Activated CD8-positive, alpha-beta memory T cell treated with anti-CD3 and anti-CD28 coated beads for 24 hours (primary cell): ENCODE measurements at regions not wholly inside any gene's neighbourhood (a gene's known extent, or its start where the extent isn't known, plus 50 kb on each side); places are given as distances from the start of the nearest gene placed in this dataset.
"Not testable (repeated sequence)": the region's sequence is repeated elsewhere in the genome, so short reads cannot be mapped to it uniquely, and the experiment has no call there.

Experiments
- DNase-seq: peaks from one replicate; pipeline ENCODE4 v3.0.0-alpha.2; 2020

DNA sequence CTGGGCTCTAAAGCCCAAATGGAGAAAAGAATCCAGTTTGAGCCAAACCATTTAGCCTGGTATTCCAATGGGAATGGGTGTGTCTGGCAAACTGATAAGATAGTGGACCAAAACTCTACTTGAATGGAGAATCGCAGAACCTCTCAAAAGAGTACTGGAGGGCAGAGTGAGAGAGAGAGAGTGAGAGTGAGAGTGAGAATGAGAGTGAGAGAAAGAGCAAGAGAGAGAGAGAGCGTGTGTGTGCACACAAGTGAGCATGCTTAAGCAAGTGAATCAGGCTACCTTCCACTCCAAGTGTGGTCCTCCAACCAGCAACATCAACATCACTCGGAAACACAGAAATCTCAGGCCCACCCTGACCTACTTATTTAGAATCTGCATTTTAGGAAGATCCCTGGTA lies 58.8 kb downstream of the UQCRFS1 start:
- DNase-seq = no peak

GRCh38 chr19:29145756-29146155 lies 67.2 kb downstream of the UQCRFS1 start:
- DNase-seq = no peak

GRCh38 chr19:29143183-29143582 lies 69.8 kb downstream of the UQCRFS1 start:
- no peak for DNase-seq

DNA sequence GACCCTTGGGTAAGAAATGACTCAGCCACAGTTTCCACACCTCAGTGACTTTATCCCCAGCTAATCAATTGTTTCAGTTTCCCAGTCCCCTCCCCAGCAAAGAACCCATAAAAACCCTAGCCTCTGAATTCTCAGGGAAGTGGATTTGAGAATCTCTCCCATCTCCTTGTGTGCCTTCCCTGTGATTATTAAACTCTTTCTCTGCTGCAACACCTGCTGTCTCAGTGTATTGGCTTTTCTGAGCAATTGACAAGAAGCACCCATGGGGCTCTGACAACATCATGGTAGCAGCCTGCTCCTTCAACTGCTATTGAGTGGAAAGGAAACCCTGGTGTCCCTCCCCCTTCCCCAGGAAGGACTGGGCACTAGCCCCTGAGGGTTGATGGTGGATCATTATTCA lies 73.7 kb downstream of the UQCRFS1 start:
- DNase-seq = no peak

- DNase-seq = not testable (repeated sequence)
Measured at GRCh38 chr19:29138206-29138605, 74.7 kb downstream of the UQCRFS1 start.

- no peak for DNase-seq
Measured at GRCh38 chr19:29131456-29131855, 81.5 kb downstream of the UQCRFS1 start.

DNA sequence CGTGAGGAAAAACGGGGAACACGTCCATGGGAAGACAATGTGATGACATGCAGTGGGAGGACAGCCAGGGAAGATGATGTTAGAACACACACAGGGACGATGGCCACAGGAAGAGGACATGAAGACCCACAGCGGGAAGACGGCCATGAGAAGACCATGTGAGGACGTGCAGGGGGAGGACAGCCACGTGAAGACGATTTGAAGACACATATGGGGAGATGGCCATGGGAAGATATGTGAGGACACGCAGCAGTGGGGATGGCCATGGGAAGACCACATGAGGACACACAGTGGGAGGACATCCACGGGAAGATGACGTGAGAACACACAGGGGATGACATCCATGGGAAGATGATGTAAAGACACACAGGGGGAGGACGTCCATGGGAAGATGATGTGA lies 83.8 kb downstream of the UQCRFS1 start:
- no peak for DNase-seq

DNA sequence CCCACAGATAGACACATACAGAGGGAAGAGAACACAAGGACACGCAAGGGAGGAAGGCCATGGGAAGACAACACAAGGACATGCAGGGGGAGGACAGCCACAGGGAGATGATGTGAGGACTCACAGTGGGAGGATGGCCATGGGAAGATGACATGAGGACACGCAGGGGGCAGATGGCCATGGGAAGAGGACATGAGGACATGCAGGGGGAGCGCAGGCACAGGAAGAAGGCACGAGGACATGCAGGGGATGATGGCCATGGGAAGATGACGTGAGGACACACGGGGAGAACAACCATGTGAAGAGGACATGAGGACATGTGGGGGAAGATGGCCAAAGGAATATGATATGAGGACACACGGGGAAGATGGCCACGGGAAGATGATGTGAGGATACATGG lies 84.7 kb downstream of the UQCRFS1 start:
- DNase-seq = no peak

- no peak for DNase-seq
Measured at GRCh38 chr19:29122185-29122584, 90.8 kb downstream of the UQCRFS1 start.

DNA sequence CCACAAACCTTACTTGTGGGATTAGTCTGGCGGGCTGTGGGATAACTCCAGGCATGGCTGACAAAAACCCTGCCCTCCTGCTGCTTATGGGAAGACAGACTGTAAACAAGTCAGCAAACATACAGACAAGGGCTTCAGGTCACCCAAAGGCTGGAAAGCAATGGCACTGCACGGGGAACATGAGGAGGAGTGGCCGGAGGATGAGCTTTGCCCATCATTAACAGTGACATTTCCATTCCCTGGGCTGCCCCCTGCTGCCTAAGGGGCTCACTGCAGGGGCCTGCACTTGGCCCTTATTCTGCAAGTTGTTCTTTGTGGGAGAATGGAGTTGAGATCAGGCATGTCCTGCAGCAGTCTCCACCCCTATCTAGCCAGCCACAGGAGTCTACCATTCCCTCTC lies 91.3 kb downstream of the UQCRFS1 start:
- no peak for DNase-seq

DNA sequence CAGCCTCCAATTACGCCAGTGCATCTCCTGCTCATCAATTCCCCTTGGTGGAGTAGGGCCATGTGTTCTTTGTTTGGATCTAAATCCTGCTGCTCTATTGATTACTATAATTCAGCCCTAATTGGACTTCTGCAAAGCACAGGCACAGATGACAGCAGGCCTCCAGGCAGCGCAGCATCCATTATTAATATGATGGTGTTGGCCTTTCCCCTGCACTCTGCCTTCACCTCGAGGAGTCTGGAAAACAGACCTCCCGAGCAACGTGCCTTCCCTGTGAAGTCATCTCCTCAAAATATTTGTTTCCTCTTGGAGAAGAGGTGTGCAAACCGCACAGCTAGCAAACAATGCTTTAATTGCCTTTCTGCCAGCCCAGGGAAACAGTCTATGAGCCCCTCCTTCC lies 92.5 kb downstream of the UQCRFS1 start:
- DNase-seq = no peak

DNA sequence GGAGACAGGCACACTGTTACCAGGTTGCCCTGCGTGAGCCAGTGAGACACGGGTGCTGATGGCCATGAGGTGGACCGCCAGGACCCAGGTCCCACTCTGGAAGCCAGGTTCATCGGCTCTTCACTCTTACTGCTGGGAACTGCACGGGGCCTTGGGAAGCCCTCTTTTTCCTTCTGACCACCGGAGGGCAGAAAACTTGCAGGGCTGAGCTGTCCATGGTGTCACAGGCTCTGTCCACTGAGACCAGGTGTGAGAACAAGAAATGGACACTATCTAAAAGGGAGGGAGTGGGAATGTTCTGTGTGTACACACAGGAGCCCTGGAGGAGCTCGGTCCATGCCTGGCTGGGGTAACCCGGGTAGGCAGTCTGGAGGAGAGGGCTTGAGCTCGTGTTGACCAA lies 93.4 kb downstream of the UQCRFS1 start:
- no peak for DNase-seq

GRCh38 chr19:29118389-29118788 lies 94.6 kb downstream of the UQCRFS1 start:
- no peak for DNase-seq

- DNase-seq = no peak
Measured at GRCh38 chr19:29117926-29118325, 95.0 kb downstream of the UQCRFS1 start.

DNA sequence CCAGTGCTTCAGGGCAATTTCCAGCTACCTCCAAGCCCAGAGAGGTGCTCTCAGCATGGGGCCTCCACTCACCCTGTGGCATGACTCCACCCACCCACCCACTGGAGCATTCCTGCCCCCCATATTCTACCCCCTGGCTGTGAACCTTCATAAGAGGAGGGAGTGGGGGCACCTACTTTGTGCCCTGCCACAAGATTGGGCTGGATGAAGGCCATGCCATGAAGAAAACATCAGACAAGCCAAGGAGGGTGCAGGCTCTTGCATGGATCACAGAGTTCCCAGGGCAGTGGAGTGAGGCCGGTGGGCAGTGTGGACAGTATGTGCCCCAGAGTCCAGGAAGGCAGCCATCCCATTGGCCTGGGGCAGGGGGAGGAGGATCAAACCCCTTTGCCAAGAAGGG lies 97.8 kb downstream of the UQCRFS1 start:
- no peak for DNase-seq

GRCh38 chr19:29113838-29114237 lies 99.1 kb downstream of the UQCRFS1 start:
- no peak for DNase-seq

DNA sequence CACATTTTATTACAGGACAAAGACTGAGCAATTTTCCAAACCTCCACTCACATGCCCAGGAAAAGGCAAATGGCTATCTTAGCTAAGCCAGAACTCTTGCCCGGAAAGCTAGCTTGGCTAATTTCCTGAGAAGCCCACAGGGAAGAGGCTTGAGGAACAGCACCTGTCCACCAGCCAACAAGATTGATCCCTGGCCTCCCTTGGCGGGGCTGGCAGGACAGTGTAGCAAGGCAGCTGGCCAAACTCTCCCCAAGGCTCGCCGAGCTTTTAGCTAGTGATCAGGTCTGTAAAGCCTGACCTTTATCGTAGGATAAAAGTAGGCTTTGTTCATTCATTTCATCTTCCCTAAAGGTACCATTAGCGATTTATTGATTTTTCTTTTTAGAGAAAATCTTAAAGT lies 101.4 kb downstream of the UQCRFS1 start:
- DNase-seq = no peak

GRCh38 chr19:29107831-29108230 lies 105.1 kb downstream of the UQCRFS1 start:
- DNase-seq = no peak

GRCh38 chr19:29106346-29106885 lies 106.5 kb downstream of the UQCRFS1 start:
- DNase-seq = no peak

- no peak for DNase-seq
Measured at GRCh38 chr19:29105629-29106292, 107.2 kb downstream of the UQCRFS1 start.

GRCh38 chr19:29104605-29105241 lies 108.2 kb downstream of the UQCRFS1 start:
- DNase-seq = no peak

GRCh38 chr19:29098863-29099481 lies 114.0 kb downstream of the UQCRFS1 start:
- no peak for DNase-seq

DNA sequence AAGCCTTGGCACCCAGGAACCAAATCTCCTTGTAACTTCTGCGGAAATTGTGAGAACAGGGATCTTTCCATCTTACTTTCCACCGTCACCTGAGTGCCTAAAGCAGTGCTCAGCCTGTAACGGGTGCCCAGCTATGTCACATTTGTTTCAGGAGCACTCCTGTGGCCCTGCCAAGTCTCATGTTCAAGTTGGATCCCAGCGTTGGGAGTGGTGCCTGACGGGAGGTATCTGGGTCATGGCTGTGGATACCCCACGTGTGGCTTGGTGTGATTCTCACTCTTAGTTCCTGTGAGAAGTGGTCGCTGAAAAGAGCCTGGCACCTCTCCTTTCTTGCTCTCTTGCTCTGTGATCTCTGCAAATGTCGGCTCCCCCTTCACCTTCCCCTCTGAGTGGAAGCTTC lies 114.9 kb downstream of the UQCRFS1 start:
- no peak for DNase-seq

DNA sequence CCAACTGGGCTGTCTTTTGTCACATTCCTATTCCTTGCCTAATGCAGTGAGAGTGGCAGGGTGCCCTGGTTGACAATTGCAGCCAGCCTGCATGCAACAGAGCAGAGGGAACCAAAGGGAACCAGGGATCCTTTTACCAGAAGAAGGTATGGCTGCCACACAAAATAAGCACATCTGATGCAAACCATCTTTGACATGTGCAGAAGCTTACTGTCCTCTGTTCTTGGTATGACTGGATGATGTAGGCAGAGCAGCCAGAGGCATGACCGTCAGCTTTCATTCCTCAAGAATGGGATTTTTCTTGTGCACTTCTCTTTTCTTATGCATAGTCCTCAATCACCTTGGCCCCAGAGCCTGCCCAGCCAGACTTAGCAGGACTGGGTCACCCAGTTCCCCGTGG lies 116.1 kb downstream of the UQCRFS1 start:
- no peak for DNase-seq
